GM19328 (cell line): ENCODE measurements at regions not wholly inside any gene's neighbourhood (a gene's known extent, or its start where the extent isn't known, plus 50 kb on each side); places are given as distances from the start of the nearest gene placed in this dataset.

ENCODE experiments used
- ATAC-seq: cut with Tn5 transposase; IDR thresholded peaks from one replicate; pipeline ENCODE4 v1.9.1; 2021; ENCODE audit warnings: mild to moderate bottlenecking, moderate library complexity; ENCODE audit not compliant: unreplicated experiment

- ATAC-seq, result no peak
Observed at GRCh38 chr13:76796851-76797250, 89.4 kb downstream of the KCTD12 start.

DNA sequence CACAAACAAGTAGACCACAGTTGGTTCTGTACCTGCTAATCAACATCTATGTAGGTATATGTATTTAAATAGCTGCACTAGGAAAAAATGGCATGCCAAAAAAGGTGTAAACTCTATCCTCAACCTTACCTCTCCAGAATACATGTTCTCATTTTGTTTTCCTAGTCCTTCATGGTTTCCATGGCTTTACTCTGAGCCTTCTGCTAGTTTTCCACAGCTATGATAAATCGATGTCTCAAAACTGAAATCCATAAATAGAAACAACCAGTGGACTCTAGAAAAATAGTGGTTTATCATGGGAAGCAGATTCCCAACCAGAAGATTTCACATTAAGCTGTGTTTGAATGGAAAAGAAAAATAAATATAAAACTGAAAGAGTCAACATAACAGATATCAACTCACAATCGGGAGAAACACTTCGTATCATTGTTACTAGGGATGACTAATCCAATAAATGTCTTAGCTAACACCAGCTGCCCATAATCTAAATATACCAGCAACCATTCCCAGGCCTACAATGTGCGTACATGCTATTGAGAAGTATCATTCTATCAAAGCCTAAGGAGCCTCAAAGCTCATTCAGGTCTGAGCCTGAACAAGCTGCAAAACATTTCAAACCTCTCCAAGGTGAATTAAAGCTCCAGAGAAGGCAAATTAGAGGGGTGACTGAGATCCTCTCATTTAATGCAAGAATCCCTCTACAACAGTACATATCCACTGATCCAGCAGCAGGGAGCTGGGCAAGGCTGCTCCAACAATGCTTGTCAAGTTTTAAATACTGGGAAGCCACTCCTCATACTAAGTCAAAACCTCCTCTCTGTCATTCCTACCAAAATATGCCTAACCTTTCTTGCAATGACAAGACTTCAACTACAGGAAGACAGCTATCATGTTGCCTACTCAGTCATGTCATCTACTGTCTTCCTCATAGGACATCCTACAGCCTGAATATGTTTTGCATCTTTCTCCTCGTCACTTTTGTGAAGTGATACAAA lies 90.2 kb downstream of the KCTD12 start:
- no peak for ATAC-seq

DNA sequence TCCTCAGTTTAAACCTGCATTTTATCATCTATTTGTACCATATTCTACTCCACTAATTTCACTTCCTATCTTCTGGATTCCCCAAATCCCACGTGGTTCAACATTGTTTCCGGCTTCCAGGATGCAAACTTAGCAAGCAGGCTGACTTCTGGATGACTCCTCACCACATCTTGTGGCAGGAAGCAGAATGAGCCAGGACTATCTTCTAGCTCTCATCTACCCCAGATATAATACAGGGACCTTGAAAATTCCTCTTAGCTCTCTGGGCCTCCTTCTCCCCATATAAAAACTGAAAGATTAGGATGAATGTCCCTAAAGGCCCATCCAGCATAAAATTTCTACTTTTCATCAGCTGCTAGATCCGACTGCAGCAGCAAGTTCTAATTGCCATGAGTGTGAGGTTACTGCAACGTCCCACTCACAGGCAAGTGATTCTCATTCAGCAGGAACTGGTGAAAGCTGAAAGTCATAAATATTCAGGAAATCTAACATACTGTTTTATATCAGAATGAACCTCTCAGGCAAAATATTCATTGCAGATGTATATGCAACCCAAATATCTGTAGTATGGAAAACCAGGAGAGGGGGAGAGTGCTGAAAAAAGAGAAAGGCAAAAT lies 93.4 kb downstream of the KCTD12 start:
- no peak for ATAC-seq

DNA sequence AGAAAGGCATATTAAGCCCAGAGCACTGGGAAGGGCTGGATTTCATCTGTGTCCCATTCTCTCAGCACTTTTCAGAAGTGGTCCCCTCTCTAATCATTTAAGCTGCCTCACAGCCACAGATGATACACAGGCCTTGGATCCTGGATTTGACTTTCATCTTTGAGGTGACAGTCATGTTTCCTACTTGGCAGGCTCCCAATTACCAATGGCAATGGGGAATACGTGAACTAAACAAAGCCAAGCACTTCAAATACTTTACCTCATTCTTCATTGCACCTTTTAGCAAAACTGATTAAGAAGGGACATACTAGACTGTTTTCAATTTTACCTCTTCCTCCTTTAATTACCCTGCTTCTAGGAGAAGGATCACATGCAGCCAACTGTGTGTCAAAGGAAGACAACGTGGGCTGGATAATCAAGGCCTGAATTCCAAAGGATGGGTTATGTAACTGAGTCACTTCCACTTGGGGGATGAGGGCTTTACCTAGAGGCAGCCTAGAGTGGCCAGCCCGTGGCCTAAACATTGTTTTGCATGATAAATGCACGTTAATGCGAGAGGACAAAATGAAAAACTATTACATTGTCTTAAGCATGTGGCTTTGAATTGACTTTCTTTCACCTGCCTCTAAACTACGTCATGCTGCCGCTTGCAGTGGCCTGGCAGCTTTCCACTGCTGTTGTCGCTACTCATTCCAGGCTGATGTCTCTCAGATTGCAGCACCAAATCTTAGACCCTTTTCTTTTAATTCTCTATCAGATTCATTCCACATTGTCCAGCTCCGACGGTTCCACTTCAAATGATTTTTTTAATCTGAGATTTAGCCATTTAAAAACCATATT lies 95.0 kb downstream of the KCTD12 start:
- no peak for ATAC-seq

- no peak for ATAC-seq
Observed at GRCh38 chr13:76790526-76790925, 95.7 kb downstream of the KCTD12 start.

DNA sequence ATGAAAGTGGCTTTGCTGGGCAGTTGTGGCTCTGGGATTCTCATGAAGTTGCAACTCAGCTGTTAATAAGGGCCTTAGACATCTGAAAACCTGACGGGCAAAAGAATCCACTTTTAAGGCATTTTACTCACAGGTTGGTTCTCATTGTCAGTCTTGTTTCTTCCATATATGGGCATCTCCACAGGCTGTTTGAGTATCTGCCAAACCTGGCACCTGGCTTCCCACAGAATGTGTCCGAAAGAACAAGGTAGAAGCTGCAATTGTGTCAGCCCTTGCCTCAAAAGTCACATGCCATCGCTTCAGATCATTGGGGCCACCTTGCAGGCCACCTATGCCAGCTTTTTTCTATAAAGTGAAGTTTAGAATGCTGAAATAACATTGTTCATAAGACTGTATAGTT lies 102.4 kb downstream of the KCTD12 start:
- ATAC-seq, result no peak

- ATAC-seq, result no peak
Observed at GRCh38 chr13:76778853-76779252, 107.4 kb downstream of the KCTD12 start.

DNA sequence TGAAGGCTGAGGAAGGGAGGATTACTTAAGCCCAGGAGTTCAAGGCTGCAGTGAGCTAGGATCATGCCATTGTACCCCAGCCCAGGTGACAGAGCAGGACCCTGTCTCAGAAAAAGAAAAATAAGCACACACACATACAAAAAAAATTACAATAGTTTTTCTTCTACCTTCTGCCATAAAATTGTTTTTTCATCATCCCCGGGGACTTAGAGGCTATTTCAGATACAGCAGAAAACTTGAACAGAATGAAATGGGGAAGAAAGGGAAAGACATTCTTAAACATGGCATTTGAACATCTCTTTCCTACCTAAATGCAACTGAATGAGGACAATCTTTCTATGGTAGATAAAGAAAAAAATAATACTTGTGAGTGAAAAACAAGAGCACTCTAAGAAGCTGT lies 109.1 kb downstream of the KCTD12 start:
- no peak for ATAC-seq

DNA sequence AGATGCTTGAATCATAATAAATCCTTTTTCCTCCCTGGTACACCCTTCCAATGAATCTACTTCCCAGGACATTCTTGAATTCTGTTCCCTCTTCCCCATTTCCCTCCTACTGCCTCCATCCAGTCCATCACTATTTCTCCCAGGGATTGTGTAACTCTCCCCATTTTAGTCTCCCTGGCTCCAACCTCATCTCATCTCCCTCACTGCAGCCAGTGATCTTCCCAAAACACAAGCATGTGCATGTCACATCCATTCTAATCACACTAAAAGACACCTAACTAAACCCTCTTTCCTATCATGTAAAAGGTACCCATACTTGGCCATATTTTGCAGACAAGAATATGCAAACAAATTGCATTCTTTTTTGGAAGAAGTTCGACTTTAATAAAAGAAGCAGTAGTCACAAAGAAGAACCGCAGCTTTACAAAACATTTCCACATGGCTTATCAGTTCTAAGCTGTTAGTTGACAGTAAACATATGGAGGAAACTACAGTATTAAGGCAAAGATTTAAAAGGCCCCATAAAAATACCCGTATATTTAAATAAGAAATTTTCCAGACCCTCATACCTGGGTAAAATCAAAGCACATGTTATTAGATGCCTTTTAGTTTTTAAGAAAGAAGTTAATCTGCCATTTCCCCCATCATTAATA lies 111.0 kb downstream of the KCTD12 start:
- no peak for ATAC-seq

GRCh38 chr13:76773448-76774094 lies 112.6 kb downstream of the KCTD12 start:
- no peak for ATAC-seq

DNA sequence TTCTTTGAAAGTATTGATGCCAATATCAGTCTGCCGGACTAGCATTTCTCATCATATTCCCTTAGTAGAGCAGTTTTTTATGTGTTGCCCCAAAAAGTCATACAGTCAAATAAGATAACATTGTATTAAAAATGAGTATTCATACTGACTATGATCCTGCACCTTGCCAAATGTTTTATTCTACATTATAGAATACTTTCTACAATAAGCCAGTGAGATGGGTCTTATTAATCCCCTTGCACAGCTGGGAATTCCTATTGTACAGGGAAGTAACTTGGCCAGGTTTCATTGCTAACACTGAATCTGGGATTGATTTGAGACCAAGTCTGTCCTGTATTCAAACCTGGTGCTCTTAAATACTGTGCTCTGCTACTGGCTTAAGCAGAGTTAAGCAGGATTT lies 114.0 kb downstream of the KCTD12 start:
- no peak for ATAC-seq

DNA sequence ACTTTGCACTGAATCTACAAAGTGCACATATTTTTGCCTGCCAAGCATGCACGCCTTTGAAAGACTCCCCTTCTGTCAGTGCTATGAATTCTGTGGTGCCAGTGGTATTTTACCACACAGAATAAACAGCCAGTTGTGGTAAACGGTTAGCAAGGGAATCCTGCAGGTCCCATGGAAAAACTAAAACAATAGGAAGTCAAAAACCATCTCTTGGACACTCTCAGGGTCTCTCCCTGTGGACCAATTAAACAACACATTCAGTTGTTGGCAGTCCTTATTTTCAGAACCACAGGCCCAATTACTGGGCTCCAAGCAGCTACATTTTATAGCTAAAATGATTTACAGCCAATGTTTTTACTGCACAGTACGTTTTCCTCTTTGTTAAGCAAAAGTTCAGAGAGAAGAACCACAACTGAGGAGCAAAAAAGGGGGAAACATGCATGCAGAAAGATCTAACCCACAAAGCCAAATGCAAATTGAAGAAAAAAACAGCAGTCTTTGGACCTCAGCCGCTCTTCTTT lies 116.9 kb downstream of the KCTD12 start:
- ATAC-seq, result no peak

- ATAC-seq, result no peak
Observed at GRCh38 chr13:76768384-76768783, 117.8 kb downstream of the KCTD12 start.

DNA sequence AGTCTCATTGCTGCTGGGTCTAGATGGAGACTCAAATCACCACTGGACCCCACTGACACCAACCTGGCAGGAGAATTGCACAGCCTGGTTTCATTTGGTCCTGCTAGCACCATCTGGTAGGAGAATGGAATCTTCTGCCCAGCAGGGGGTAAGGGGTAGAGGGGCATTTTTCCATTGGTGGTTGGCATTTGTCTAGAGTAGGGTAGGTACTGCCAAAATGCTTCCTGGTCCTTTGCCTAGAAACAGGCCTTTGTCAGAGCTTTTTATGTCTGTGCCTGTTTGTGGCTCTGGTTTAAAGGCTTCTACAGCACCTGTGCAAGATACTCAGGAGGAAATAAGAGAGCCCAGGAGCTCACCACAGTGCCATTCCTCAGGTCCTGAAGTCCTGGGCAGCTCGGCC lies 121.3 kb downstream of the KCTD12 start:
- no peak for ATAC-seq

DNA sequence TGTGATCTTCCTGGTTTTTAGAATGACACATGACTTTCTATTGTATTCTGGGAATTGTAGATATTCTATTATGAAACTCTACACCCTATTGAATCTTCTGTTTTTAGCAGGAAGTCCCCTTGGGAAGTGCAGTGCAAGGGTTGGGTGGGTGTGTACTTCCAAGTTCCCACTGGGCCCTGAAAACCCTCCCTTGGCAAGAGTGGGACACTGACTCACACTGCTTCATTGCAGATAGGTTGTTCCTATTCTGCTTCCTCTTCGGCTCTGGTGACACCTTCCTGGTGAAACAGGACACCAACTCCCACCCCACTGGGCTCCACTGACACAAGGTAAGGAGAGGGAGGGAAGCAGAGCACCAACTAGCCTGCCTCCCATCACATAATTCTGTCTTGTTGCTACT lies 121.8 kb downstream of the KCTD12 start:
- no peak for ATAC-seq

- no peak for ATAC-seq
Observed at GRCh38 chr13:76762721-76763120, 123.5 kb downstream of the KCTD12 start.

GRCh38 chr13:76759877-76760276 lies 126.3 kb downstream of the KCTD12 start:
- no peak for ATAC-seq

GRCh38 chr13:76758738-76759137 lies 127.5 kb downstream of the KCTD12 start:
- no peak for ATAC-seq

- no peak for ATAC-seq
Observed at GRCh38 chr13:76758257-76758656, 127.9 kb downstream of the KCTD12 start.

GRCh38 chr13:76756451-76756850 lies 129.8 kb downstream of the KCTD12 start:
- no peak for ATAC-seq
